ENCODE measurements at regions not wholly inside any gene's neighbourhood (a gene's known extent, or its start where the extent isn't known, plus 50 kb on each side); places are given as distances from the start of the nearest gene placed in this dataset.
"Not testable (repeated sequence)": the region's sequence is repeated elsewhere in the genome, so short reads cannot be mapped to it uniquely, and the experiment has no call there.

DNA sequence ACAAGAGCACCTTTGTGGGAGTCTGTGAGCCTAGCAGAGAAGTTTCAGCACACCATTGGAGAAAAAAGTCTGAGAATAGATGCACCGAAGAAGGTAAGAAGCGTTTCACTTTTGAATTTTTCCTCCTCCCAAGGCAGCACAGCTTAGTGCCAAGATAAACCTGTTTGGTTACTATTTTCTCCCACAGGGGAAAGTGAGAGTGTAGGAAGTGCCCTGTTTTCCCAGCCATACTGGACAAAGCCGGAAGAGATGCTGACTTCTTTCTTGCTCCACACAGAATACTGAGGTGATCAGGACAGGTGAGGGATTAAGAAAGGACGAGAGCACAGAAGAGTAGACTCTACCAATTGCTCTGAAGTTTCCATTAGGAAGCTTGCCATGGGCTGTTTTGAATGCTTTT is 1011.0 kb upstream of the MIR17HG start (continued):
- TF ChIP-seq, protein P1, sequence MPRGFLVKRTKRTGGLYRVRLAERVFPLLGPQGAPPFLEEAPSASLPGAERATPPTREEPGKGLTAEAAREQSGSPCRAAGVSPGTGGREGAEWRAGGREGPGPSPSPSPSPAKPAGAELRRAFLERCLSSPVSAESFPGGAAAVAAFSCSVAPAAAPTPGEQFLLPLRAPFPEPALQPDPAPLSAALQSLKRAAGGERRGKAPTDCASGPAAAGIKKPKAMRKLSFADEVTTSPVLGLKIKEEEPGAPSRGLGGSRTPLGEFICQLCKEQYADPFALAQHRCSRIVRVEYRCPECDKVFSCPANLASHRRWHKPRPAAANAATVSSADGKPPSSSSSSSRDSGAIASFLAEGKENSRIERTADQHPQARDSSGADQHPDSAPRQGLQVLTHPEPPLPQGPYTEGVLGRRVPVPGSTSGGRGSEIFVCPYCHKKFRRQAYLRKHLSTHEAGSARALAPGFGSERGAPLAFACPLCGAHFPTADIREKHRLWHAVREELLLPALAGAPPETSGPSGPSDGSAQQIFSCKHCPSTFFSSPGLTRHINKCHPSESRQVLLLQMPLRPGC (tag by site-specific recombination; IDR thresholded peaks at IDR 0.05): no peak
- TF ChIP-seq SCRT1 (tag by site-specific recombination; IDR thresholded peaks at IDR 0.05; ENCODE audit: borderline replicate concordance) (no peak), ZNF175 (tag by site-specific recombination; IDR thresholded peaks at IDR 0.05) (no peak), GLIS2 (tag by site-specific recombination; IDR thresholded peaks at IDR 0.05) (no peak)

- H3K27ac ChIP-seq (ENCODE audit: extremely low read depth, low read depth, low read length); H3K9me3 ChIP-seq (ENCODE audit: control insufficient read depth, insufficient read depth, low read depth, low read length); H3K4me3 ChIP-seq (ENCODE audit: low read depth, low read length); H3K36me3 ChIP-seq (ENCODE audit: control insufficient read depth in 2 of 2, insufficient read depth in 1 of 2, low read length in 2 of 2); POLR2A ChIA-PET; CTCF ChIA-PET; H3K4me1 ChIP-seq (ENCODE audit: control insufficient read depth, insufficient read depth, low read length): not testable (repeated sequence)
- peak; percentile 71; the same call in 1 of the 2 replicates for TF ChIP-seq ZNF146 (tag by site-specific recombination; IDR thresholded peaks at IDR 0.05)
- TF ChIP-seq, protein P2, sequence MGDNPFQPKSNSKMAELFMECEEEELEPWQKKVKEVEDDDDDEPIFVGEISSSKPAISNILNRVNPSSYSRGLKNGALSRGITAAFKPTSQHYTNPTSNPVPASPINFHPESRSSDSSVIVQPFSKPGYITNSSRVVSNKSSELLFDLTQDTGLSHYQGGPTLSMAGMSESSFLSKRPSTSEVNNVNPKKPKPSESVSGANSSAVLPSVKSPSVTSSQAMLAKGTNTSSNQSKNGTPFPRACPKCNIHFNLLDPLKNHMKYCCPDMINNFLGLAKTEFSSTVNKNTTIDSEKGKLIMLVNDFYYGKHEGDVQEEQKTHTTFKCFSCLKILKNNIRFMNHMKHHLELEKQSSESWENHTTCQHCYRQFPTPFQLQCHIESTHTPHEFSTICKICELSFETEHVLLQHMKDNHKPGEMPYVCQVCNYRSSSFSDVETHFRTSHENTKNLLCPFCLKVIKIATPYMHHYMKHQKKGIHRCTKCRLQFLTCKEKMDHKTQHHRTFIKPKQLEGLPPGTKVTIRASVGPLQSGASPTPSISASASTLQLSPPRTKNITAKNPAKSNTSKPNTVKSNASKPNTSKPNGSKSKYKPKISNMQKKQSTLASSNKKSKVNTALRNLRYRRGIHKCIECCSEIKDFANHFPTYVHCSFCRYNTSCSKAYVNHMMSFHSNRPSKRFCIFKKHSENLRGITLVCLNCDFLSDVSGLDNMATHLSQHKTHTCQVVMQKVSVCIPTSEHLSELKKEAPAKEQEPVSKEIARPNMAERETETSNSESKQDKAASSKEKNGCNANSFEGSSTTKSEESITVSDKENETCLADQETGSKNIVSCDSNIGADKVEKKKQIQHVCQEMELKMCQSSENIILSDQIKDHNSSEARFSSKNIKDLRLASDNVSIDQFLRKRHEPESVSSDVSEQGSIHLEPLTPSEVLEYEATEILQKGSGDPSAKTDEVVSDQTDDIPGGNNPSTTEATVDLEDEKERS (tag by site-specific recombination; IDR thresholded peaks at IDR 0.05): 0 out of 2 replicates have a peak, but pooled peaks have one; percentile 28
Measured at GRCh38 chr13:90341348-90341747, 1006.1 kb upstream of the MIR17HG start.

DNA sequence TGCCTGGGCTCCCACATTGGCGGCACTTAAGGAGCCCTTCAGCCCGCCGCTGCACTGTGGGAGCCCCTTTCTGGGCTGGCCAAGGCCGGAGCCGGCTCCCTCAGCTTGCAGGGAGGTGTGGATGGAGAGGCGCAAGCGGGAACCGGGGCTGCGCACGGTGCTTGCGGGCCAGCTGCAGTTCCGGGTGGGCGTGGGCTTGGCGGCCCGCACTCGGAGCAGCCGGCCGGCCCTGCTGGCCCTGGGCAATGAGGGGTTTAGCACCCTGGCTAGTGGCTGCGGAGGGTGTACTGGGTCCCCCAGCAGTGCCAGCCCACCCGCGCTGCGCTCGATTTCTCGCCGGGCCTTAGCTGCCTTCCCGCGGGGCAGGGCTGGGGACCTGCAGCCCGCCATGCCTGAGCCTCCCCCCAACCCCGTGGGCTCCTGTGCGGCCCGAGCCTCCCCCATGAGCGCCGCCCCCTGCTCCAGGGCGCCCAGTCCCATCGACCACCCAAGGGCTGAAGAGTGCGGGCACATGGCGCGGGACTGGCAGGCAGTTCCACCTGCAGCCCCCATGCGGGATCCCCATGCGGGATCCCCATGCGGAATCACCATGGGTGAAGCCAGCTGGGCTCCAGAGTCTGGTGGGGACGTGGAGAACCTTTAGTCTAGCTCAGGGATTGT is 998.9 kb upstream of the MIR17HG start:
- H3K9me3 ChIP-seq (ENCODE audit: control insufficient read depth, insufficient read depth, low read depth, low read length); H3K4me3 ChIP-seq (ENCODE audit: low read depth, low read length); CTCF ChIA-PET; H3K36me3 ChIP-seq (ENCODE audit: control insufficient read depth in 2 of 2, insufficient read depth in 1 of 2, low read length in 2 of 2); POLR2A ChIA-PET; H3K4me1 ChIP-seq (ENCODE audit: control insufficient read depth, insufficient read depth, low read length); H3K27ac ChIP-seq (ENCODE audit: extremely low read depth, low read depth, low read length): not testable (repeated sequence)

- H3K9me3 ChIP-seq (ENCODE audit: control insufficient read depth, insufficient read depth, low read depth, low read length): no peaks in the 10 kb centered on the region
- H3K27ac ChIP-seq (ENCODE audit: extremely low read depth, low read depth, low read length): no peak overlapping the region
- TF ChIP-seq SCRT1 (tag by site-specific recombination; IDR thresholded peaks at IDR 0.05; ENCODE audit: borderline replicate concordance) (no peak), ZIC2 (tag by site-specific recombination; IDR thresholded peaks at IDR 0.05) (no peak), KLF8 (tag by site-specific recombination; IDR thresholded peaks at IDR 0.05) (no peak), KLF7 (tag by site-specific recombination; IDR thresholded peaks at IDR 0.05; ENCODE audit: borderline replicate concordance) (no peak), ZNF692 (tag by site-specific recombination; IDR thresholded peaks at IDR 0.05) (no peak), ZNF544 (tag by site-specific recombination; IDR thresholded peaks at IDR 0.05) (no peak), ZNF501 (tag by site-specific recombination; IDR thresholded peaks at IDR 0.05) (no peak), ZNF658 (tag by site-specific recombination; IDR thresholded peaks at IDR 0.05) (no peak), ZNF10 (tag by site-specific recombination; IDR thresholded peaks at IDR 0.05) (no peak), FEZF1 (tag by site-specific recombination; IDR thresholded peaks at IDR 0.05) (no peak)
- ChIA-PET CTCF (interaction anchor here (0.6 kb wide), 1 partner anchor 120 kb away, joined by 3 read pairs; no protein-coding TSS in a partner anchor), POLR2A (no interaction called here)
- no peaks in the 10 kb centered on the region for H3K4me1 ChIP-seq (ENCODE audit: control insufficient read depth, insufficient read depth, low read length)
- H3K36me3 ChIP-seq (ENCODE audit: control insufficient read depth in 2 of 2, insufficient read depth in 1 of 2, low read length in 2 of 2): no peaks in the 10 kb centered on the region
- no peak overlapping the region for H3K4me3 ChIP-seq (ENCODE audit: low read depth, low read length)
Measured at GRCh38 chr13:90352763-90353162, 994.7 kb upstream of the MIR17HG start.

All from HEK293 (cell line).